H9 (cell line): ENCODE measurements at regions not wholly inside any gene's neighbourhood (a gene's known extent, or its start where the extent isn't known, plus 50 kb on each side); places are given as distances from the start of the nearest gene placed in this dataset.

ENCODE experiments used
- DNase-seq: peaks from one replicate; pipeline ENCODE4 v3.0.0-alpha.2; 2017
- H2AFZ ChIP-seq: one replicate; pipeline ENCODE4 v1.6.1; 2013; ENCODE audit warnings: mild to moderate bottlenecking, low read length, control low read depth, moderate library complexity
- H2AK5ac ChIP-seq: 2 replicates; pipeline ENCODE4 v1.6.1; 2013; ENCODE audit warnings: low read length, control low read depth, mixed read lengths; ENCODE audit not compliant: insufficient read length
- H2BK120ac ChIP-seq: one replicate; pipeline ENCODE4 v1.6.1; 2013; ENCODE audit warnings: low read depth, mild to moderate bottlenecking, low read length, control low read depth, inconsistent platforms; ENCODE audit not compliant: poor library complexity, severe bottlenecking
- H2BK12ac ChIP-seq: 2 replicates; pipeline ENCODE4 v1.6.1; 2013; ENCODE audit warnings: low read length, control low read depth, mixed read lengths, low read depth; ENCODE audit not compliant: insufficient read length
- H2BK15ac ChIP-seq: 2 replicates; pipeline ENCODE4 v1.6.1; 2013; ENCODE audit warnings: low read depth, low read length, control low read depth
- H2BK20ac ChIP-seq: one replicate; pipeline ENCODE4 v1.6.1; 2013; ENCODE audit warnings: low read depth, mild to moderate bottlenecking, low read length, control low read depth, inconsistent platforms; ENCODE audit not compliant: poor library complexity, severe bottlenecking
- H2BK5ac ChIP-seq: 2 replicates; pipeline ENCODE4 v1.6.1; 2013; ENCODE audit warnings: low read length, control low read depth, mixed read lengths; ENCODE audit not compliant: insufficient read length
- H3K14ac ChIP-seq: 2 replicates; pipeline ENCODE4 v1.6.1; 2013; ENCODE audit warnings: low read length, control low read depth; ENCODE audit not compliant: insufficient read depth
- H3K18ac ChIP-seq: 2 replicates; pipeline ENCODE4 v1.6.1; 2013; ENCODE audit warnings: low read depth, mild to moderate bottlenecking, mixed read lengths, low read length, control low read depth; ENCODE audit not compliant: insufficient read length
- H3K23ac ChIP-seq: 2 replicates; pipeline ENCODE4 v1.6.1; 2013; ENCODE audit warnings: low read length, control low read depth, mixed read lengths, low read depth; ENCODE audit not compliant: insufficient read length
- H3K23me2 ChIP-seq: 2 replicates; pipeline ENCODE4 v1.6.1; 2013; ENCODE audit warnings: low read depth, mild to moderate bottlenecking, mixed read lengths, low read length, control low read depth; ENCODE audit not compliant: insufficient read length, poor library complexity, severe bottlenecking
- H3K27ac ChIP-seq: 2 replicates; pipeline ENCODE4 v1.5.1; 2013; ENCODE audit warnings: low read length, control low read depth, mixed read lengths, low read depth; ENCODE audit not compliant: insufficient read length
- H3K27me3 ChIP-seq: 2 replicates; pipeline ENCODE4 v1.6.1; 2013; ENCODE audit warnings: low read length, control low read depth, inconsistent platforms; ENCODE audit not compliant: insufficient read depth
- H3K4ac ChIP-seq: 2 replicates; pipeline ENCODE4 v1.6.1; 2013; ENCODE audit warnings: low read depth, mild to moderate bottlenecking, control low read depth, inconsistent platforms, low read length, moderate library complexity
- H3K4me1 ChIP-seq: 2 replicates; pipeline ENCODE4 v1.6.1; 2013; ENCODE audit warnings: low read length, control low read depth, inconsistent platforms; ENCODE audit not compliant: insufficient read depth
- H3K4me2 ChIP-seq: 2 replicates; pipeline ENCODE4 v1.6.1; 2013; ENCODE audit warnings: low read length, control low read depth, mixed read lengths; ENCODE audit not compliant: insufficient read length, insufficient read depth
- H3K56ac ChIP-seq: 2 replicates; pipeline ENCODE4 v1.6.1; 2013; ENCODE audit warnings: low read depth, mild to moderate bottlenecking, mixed read lengths, low read length, control low read depth; ENCODE audit not compliant: insufficient read length
- H3K79me1 ChIP-seq: 2 replicates; pipeline ENCODE4 v1.6.1; 2013; ENCODE audit warnings: low read depth, mild to moderate bottlenecking, moderate library complexity, low read length, control low read depth, inconsistent platforms; ENCODE audit not compliant: insufficient read depth, poor library complexity, severe bottlenecking
- H3K79me2 ChIP-seq: 2 replicates; pipeline ENCODE4 v1.6.1; 2013; ENCODE audit warnings: low read length, control low read depth, inconsistent platforms; ENCODE audit not compliant: insufficient read depth
- H3K9ac ChIP-seq: 2 replicates; pipeline ENCODE4 v1.6.1; 2013; ENCODE audit warnings: low read length, control low read depth, mixed read lengths; ENCODE audit not compliant: insufficient read length; ENCODE audit errors: extremely low read depth
- H3K9me3 ChIP-seq: one replicate; pipeline ENCODE4 v1.6.1; 2013; ENCODE audit warnings: low read depth, low read length, inconsistent platforms; ENCODE audit not compliant: control insufficient read depth
- H3T11ph ChIP-seq: one replicate; pipeline ENCODE4 v1.6.1; 2013; ENCODE audit warnings: mild to moderate bottlenecking, low read length, control low read depth, inconsistent platforms
- H4K20me1 ChIP-seq: one replicate; pipeline ENCODE4 v1.6.1; 2013; ENCODE audit not compliant: control insufficient read depth, insufficient read length, insufficient read depth
- H4K5ac ChIP-seq: 2 replicates; pipeline ENCODE4 v1.6.1; 2013; ENCODE audit warnings: low read depth, mild to moderate bottlenecking, mixed read lengths, low read length, control low read depth; ENCODE audit not compliant: insufficient read length
- H4K8ac ChIP-seq: replicated peaks from 2 replicates; pipeline ENCODE4 v1.6.1; 2013; ENCODE audit warnings: low read length, control low read depth, mixed read lengths, low read depth; ENCODE audit not compliant: insufficient read length
- H4K91ac ChIP-seq: 2 replicates; pipeline ENCODE4 v1.6.1; 2013; ENCODE audit warnings: low read depth, mild to moderate bottlenecking, moderate library complexity, mixed read lengths, low read length, control low read depth; ENCODE audit not compliant: insufficient read length
- H3K27ac Mint-ChIP-seq, 3 experiments: 2 replicates in 2 of 3; 3 replicates in 1 of 3; pipeline ENCODE4 v1.8.0; 2020 to 2021; ENCODE audit warnings: mixed read lengths in 3 of 3, mild to moderate bottlenecking in 1 of 3, moderate library complexity in 1 of 3
- H3K27me3 Mint-ChIP-seq: 2 replicates; pipeline ENCODE4 v1.8.0; 2021; ENCODE audit warnings: low read depth, mild to moderate bottlenecking, moderate library complexity, mixed read lengths
- H3K36me3 Mint-ChIP-seq, 3 experiments: 2 replicates in 2 of 3; 3 replicates in 1 of 3; pipeline ENCODE4 v1.8.0; 2020 to 2021; ENCODE audit warnings: low read depth in 3 of 3, mixed read lengths in 3 of 3; ENCODE audit not compliant: insufficient read depth in 1 of 3
- H3K4me1 Mint-ChIP-seq, 2 experiments: 2 replicates each; pipeline ENCODE4 v1.8.0; 2020; ENCODE audit warnings: mixed read lengths in 2 of 2
- H3K4me3 Mint-ChIP-seq, 2 experiments: 2 replicates in 1 of 2; 3 replicates in 1 of 2; pipeline ENCODE4 v1.8.0; 2020 to 2021; ENCODE audit warnings: mild to moderate bottlenecking in 2 of 2, mixed read lengths in 2 of 2, moderate library complexity in 1 of 2
- H3K9me3 Mint-ChIP-seq, 2 experiments: 2 replicates in 1 of 2; 3 replicates in 1 of 2; pipeline ENCODE4 v1.8.0; 2020; ENCODE audit warnings: mild to moderate bottlenecking in 2 of 2, mixed read lengths in 2 of 2, moderate library complexity in 1 of 2
- CTCF ChIP-seq: fragments of 200-600 bp; sonication (generic); conservative IDR thresholded peaks from 3 replicates; pipeline ENCODE4 v1.8.0; 2021; ENCODE audit warnings: antibody characterized with exemption, mild to moderate bottlenecking
- WGBS: extraction: QIAGEN DNeasy Blood & Tissue Kit; methylation state at CpG from one replicate; pipeline ENCODE4 v1.1.7; 2013; ENCODE audit warnings: missing lambda C conversion rate, low lambda C conversion rate, mixed read lengths; ENCODE audit not compliant: insufficient read length; ENCODE audit errors: extremely low coverage; 5-methylcytosine and 5-hydroxymethylcytosine counted together

GRCh38 chr11:26191193-26191592 is 140.7 kb upstream of the ANO3 start:
- H3K27ac Mint-ChIP-seq: no peak overlapping the region
- WGBS: no CpG with 5 or more reads among the region's 6 CpGs

More at GRCh38 chr11:26191193-26191592, 140.7 kb upstream of the ANO3 start:
- Histone ChIP-seq H3K56ac (no peak overlapping the region), H3K9me3 (no peaks in the 10 kb centered on the region), H2BK5ac (no peak overlapping the region), H3K18ac (no peak overlapping the region), H3K23ac (no peak overlapping the region), H4K20me1 (no peaks in the 10 kb centered on the region), H3K27me3 (no peaks in the 10 kb centered on the region), H4K8ac (no peak overlapping the region), H2BK120ac (no peak overlapping the region), H3K9ac (no peak overlapping the region), H3K4me2 (no peak overlapping the region), H3T11ph (no peak overlapping the region), H3K27ac (no peak overlapping the region), H4K91ac (no peak overlapping the region), H3K4ac (no peak overlapping the region), H4K5ac (no peak overlapping the region), H2BK20ac (no peak overlapping the region), H2BK12ac (no peak overlapping the region), H3K14ac (no peak overlapping the region), H3K79me2 (no peaks in the 10 kb centered on the region), H2AK5ac (no peak overlapping the region), H3K4me1 (no peaks in the 10 kb centered on the region), H3K23me2 (no peaks in the 10 kb centered on the region), H2BK15ac (no peak overlapping the region), H3K79me1 (no peaks in the 10 kb centered on the region), H2AFZ (no peak overlapping the region)
- Mint-ChIP-seq H3K27me3 (no peaks in the 10 kb centered on the region), H3K9me3 (no peaks in the 10 kb centered on the region), H3K36me3 (no peaks in the 10 kb centered on the region), H3K4me1 (no peaks in the 10 kb centered on the region), H3K4me3 (no peak overlapping the region)
- no peak for TF ChIP-seq CTCF
- no peak for DNase-seq
